ENCODE measurements at regions not wholly inside any gene's neighbourhood (a gene's known extent, or its start where the extent isn't known, plus 50 kb on each side); places are given as distances from the start of the nearest gene placed in this dataset.
"Not testable (repeated sequence)": the region's sequence is repeated elsewhere in the genome, so short reads cannot be mapped to it uniquely, and the experiment has no call there.

DNA sequence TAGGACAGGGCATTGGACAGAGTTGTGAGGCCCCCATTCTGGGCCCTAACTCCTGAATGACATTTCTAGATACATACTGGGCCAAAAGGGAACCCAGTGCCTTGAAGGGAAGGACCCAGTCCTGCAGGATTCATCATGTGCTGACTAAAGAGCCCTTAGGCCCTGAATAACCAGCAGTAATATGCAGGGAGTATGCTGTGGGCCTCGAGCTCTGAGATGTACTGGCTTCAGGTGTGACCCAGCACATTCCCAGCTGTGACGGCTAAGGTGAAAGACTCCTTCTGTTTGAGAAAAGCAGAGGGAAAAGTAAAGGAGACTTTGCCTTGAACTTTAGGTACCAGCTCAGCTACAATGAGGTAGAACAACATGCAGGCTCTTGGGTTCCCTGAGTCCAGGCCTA, 138.2 kb upstream of the HUWE1 start:
- DNase-seq (ENCODE audit: low spot score in 2 of 2) = no peak
- Histone ChIP-seq H3K36me3 (no peaks in the 10 kb centered on the region), H3K4me1 (no peaks in the 10 kb centered on the region), H3K4me3 (no peak overlapping the region), H3K9me3 (no peaks in the 10 kb centered on the region), H3K27ac (no peak overlapping the region), H3K27me3 (peaks cover 0 to 8% of the 10 kb centered on the region in 2 donors)
- intact Hi-C loops (cut with DNase I; ENCODE audit: low total_unique reads) = no loop called here
- no peak for TF ChIP-seq POLR2A (IDR thresholded peaks at IDR 0.05)
- TF ChIP-seq POLR2AphosphoS5 (IDR thresholded peaks at IDR 0.05) = no peak
- TF ChIP-seq CTCF (IDR thresholded peaks at IDR 0.05) = no peak

GRCh38 chrX:53818115-53818514, 131.6 kb upstream of the HUWE1 start:
- intact Hi-C loops (cut with DNase I; ENCODE audit: low total_unique reads); H3K27ac ChIP-seq; H3K36me3 ChIP-seq; H3K9me3 ChIP-seq; H3K4me1 ChIP-seq; H3K4me3 ChIP-seq; DNase-seq (ENCODE audit: low spot score in 2 of 2): not testable (repeated sequence)
- peaks cover 0 to 19% of the 10 kb centered on the region in 2 donors for H3K27me3 ChIP-seq

DNA sequence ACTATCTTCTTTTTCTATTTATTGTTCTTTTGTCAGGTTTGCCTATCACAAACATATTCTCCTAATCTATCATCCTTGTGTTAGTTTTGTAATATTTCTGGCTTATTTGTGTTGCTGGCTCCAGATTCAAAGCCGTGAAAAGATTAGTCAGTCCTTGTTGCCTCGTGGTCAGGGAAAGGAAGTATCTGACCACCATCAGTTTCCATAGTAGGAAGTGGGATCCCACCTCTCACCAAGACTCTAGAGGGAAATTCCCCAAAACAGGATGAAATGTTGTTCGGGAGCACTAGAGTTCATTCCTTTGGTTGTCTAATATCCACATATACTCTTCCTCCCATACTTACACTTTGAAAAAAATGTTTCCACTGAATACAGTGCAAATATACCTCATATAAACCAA, 131.0 kb upstream of the HUWE1 start:
- TF ChIP-seq POLR2AphosphoS5 (IDR thresholded peaks at IDR 0.05) = no peak
- Histone ChIP-seq H3K4me3 (no peak overlapping the region), H3K9me3 (no peaks in the 10 kb centered on the region), H3K27me3 (peaks cover 0 to 19% of the 10 kb centered on the region in 2 donors), H3K27ac (no peak overlapping the region), H3K4me1 (no peaks in the 10 kb centered on the region), H3K36me3 (no peaks in the 10 kb centered on the region)
- DNase-seq (ENCODE audit: low spot score in 2 of 2) = no peak
- intact Hi-C loops (cut with DNase I; ENCODE audit: low total_unique reads) = no loop called here

GRCh38 chrX:53813670-53814440, 127.3 kb upstream of the HUWE1 start:
- H3K36me3 ChIP-seq = no peaks in the 10 kb centered on the region
- no peak for DNase-seq (ENCODE audit: low spot score in 2 of 2)
- no peak overlapping the region for H3K27ac ChIP-seq
- peaks cover 0 to 15% of the 10 kb centered on the region in 2 donors for H3K27me3 ChIP-seq
- no peak overlapping the region for H3K4me3 ChIP-seq
- H3K4me1 ChIP-seq = no peaks in the 10 kb centered on the region
- TF ChIP-seq CTCF (IDR thresholded peaks at IDR 0.05) = no peak
- no peak for TF ChIP-seq POLR2A (IDR thresholded peaks at IDR 0.05)
- TF ChIP-seq POLR2AphosphoS5 (IDR thresholded peaks at IDR 0.05) = no peak
- intact Hi-C loops (cut with DNase I; ENCODE audit: low total_unique reads) = loop anchor here (1.0 kb wide), 1 partner anchor 8 kb away; no protein-coding TSS in a partner anchor
- peaks cover 0 to 8% of the 10 kb centered on the region in 2 donors for H3K9me3 ChIP-seq

- no peaks in the 10 kb centered on the region for H3K4me1 ChIP-seq
- DNase-seq (ENCODE audit: low spot score in 2 of 2) = no peak
- intact Hi-C loops (cut with DNase I; ENCODE audit: low total_unique reads) = no loop called here
- no peaks in the 10 kb centered on the region for H3K36me3 ChIP-seq
- H3K4me3 ChIP-seq = no peak overlapping the region
- H3K27me3 ChIP-seq = peaks cover 0 to 5% of the 10 kb centered on the region in 2 donors
- TF ChIP-seq POLR2A (IDR thresholded peaks at IDR 0.05) (no peak), CTCF (IDR thresholded peaks at IDR 0.05) (no peak), POLR2AphosphoS5 (IDR thresholded peaks at IDR 0.05) (no peak)
- H3K9me3 ChIP-seq = no peaks in the 10 kb centered on the region
- H3K27ac ChIP-seq = no peak overlapping the region
Measured at GRCh38 chrX:53798281-53798680, 111.8 kb upstream of the HUWE1 start.

DNA sequence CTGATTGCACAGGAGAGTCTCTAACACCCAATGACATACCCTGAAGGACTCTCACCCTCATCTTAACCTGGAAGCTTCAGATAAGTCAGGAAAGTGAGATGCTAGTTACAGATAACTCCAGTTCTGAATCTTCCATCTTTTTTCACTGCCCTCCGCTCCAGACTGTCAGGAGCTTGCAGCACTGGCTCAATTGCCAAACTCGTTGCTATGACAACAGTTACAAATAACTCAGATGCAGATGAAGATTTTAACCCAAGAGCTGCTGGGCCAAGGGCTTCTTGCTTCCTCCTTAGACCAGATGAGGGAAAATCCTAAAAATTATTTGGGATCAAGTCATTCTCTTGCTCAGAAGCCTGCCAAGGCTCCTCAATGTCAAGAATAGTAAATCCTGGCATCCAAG, 109.1 kb upstream of the HUWE1 start:
- intact Hi-C loops (cut with DNase I; ENCODE audit: low total_unique reads) = no loop called here
- Histone ChIP-seq H3K4me1 (no peaks in the 10 kb centered on the region), H3K4me3 (no peak overlapping the region), H3K27me3 (peaks cover 0 to 5% of the 10 kb centered on the region in 2 donors), H3K9me3 (no peaks in the 10 kb centered on the region), H3K27ac (no peak overlapping the region), H3K36me3 (no peaks in the 10 kb centered on the region)
- TF ChIP-seq POLR2AphosphoS5 (IDR thresholded peaks at IDR 0.05) (no peak), CTCF (IDR thresholded peaks at IDR 0.05) (no peak), POLR2A (IDR thresholded peaks at IDR 0.05) (no peak)
- DNase-seq (ENCODE audit: low spot score in 2 of 2) = no peak
